SK-N-SH treated with all-trans-retinoic acid at 6 μM for 48 hours (cell line): ENCODE measurements at regions not wholly inside any gene's neighbourhood (a gene's known extent, or its start where the extent isn't known, plus 50 kb on each side); places are given as distances from the start of the nearest gene placed in this dataset.

Experiments
- ATAC-seq: fragments of 200-7000 bp; cut with Tn5 transposase; 3 replicates; pipeline ENCODE4 v1.9.1; 2020; ENCODE audit warnings: mild to moderate bottlenecking, moderate library complexity
- ARNTL ChIP-seq: fragments of 450-650 bp; formaldehyde crosslinking; IDR thresholded peaks from 2 replicates; pipeline ENCODE4 v1.5.0; 2020; ENCODE audit warnings: low read depth, mild to moderate bottlenecking, moderate library complexity, borderline replicate concordance
- BACH2 ChIP-seq: fragments of 250-450 bp; sonication (Bioruptor Pico); IDR thresholded peaks from 2 replicates; pipeline ENCODE4 v1.9.0; 2021; ENCODE audit warnings: mild to moderate bottlenecking, borderline replicate concordance
- CREB5 ChIP-seq: fragments of 250-450 bp; sonication (Bioruptor Pico); IDR thresholded peaks from 2 replicates; pipeline ENCODE4 v1.5.1; 2020; ENCODE audit warnings: low read depth, mild to moderate bottlenecking, moderate library complexity
- CSDC2 ChIP-seq: fragments of 250-450 bp; sonication (Bioruptor Pico); IDR thresholded peaks from 2 replicates; pipeline ENCODE4 v1.5.0; 2020; ENCODE audit warnings: mild to moderate bottlenecking, moderate library complexity
- ESRRG ChIP-seq: fragments of 250-450 bp; sonication (Bioruptor Pico); IDR thresholded peaks from 2 replicates; pipeline ENCODE4 v1.6.1; 2021; ENCODE audit warnings: mild to moderate bottlenecking
- GLIS3 ChIP-seq: fragments of 250-450 bp; sonication (Bioruptor Pico); IDR thresholded peaks from 2 replicates; pipeline ENCODE4 v1.5.0; 2020; ENCODE audit warnings: mild to moderate bottlenecking, moderate library complexity
- ISL1 ChIP-seq: fragments of 250-450 bp; sonication (Bioruptor Pico); IDR thresholded peaks from 2 replicates; pipeline ENCODE4 v2.1.2; 2022; ENCODE audit warnings: mild to moderate bottlenecking, moderate library complexity
- POU6F1 ChIP-seq: fragments of 250-450 bp; sonication (Bioruptor Pico); IDR thresholded peaks from 2 replicates; pipeline ENCODE4 v1.8.0; 2021; ENCODE audit warnings: low read depth, mild to moderate bottlenecking, moderate library complexity, borderline replicate concordance
- PPARA ChIP-seq: fragments of 250-450 bp; sonication (Bioruptor Pico); IDR thresholded peaks from 2 replicates; pipeline ENCODE4 v1.5.0; 2020; ENCODE audit warnings: mild to moderate bottlenecking, borderline replicate concordance
- RARB ChIP-seq: fragments of 250-450 bp; sonication (Bioruptor Pico); IDR thresholded peaks from 2 replicates; pipeline ENCODE4 v1.8.0; 2021; ENCODE audit warnings: mild to moderate bottlenecking, moderate library complexity
- SNAI2 ChIP-seq: fragments of 250-450 bp; sonication (Bioruptor Pico); IDR thresholded peaks from 2 replicates; pipeline ENCODE4 v1.5.0; 2020; ENCODE audit warnings: mild to moderate bottlenecking, moderate library complexity
- TCF4 ChIP-seq: fragments of 250-450 bp; sonication (Bioruptor Pico); IDR thresholded peaks from 2 replicates; pipeline ENCODE4 v1.8.0; 2021; ENCODE audit warnings: mild to moderate bottlenecking, moderate library complexity, borderline replicate concordance
- TOX ChIP-seq: fragments of 250-450 bp; sonication (Bioruptor Pico); IDR thresholded peaks from 2 replicates; pipeline ENCODE4 v1.8.0; 2021; ENCODE audit warnings: mild to moderate bottlenecking, moderate library complexity, borderline replicate concordance
- TSHZ2 ChIP-seq: fragments of 250-450 bp; sonication (Bioruptor Pico); IDR thresholded peaks from 2 replicates; pipeline ENCODE4 v1.5.0; 2020; ENCODE audit warnings: mild to moderate bottlenecking, moderate library complexity
- ZC3H10 ChIP-seq: fragments of 250-450 bp; sonication (Bioruptor Pico); IDR thresholded peaks from 2 replicates; pipeline ENCODE4 v1.5.1; 2021; ENCODE audit warnings: mild to moderate bottlenecking, moderate library complexity
- ZFP3 ChIP-seq: fragments of 250-450 bp; sonication (Bioruptor Pico); IDR thresholded peaks from 2 replicates; pipeline ENCODE4 v1.5.0; 2020; ENCODE audit warnings: mild to moderate bottlenecking, moderate library complexity
- ZFP30 ChIP-seq: fragments of 450-650 bp; formaldehyde crosslinking; IDR thresholded peaks from 2 replicates; pipeline ENCODE4 v1.5.0; 2022; ENCODE audit warnings: mild to moderate bottlenecking, moderate library complexity
- ZNF565 ChIP-seq: fragments of 450-650 bp; formaldehyde crosslinking; conservative IDR thresholded peaks from 2 replicates; pipeline ENCODE4 v1.5.0; 2020; ENCODE audit warnings: low read depth, mild to moderate bottlenecking, moderate library complexity
- ZNF70 ChIP-seq: fragments of 450-650 bp; formaldehyde crosslinking; IDR thresholded peaks from 2 replicates; pipeline ENCODE4 v1.5.0; 2020; ENCODE audit warnings: mild to moderate bottlenecking, moderate library complexity
- ZNF8 ChIP-seq: fragments of 450-650 bp; formaldehyde crosslinking; IDR thresholded peaks from 2 replicates; pipeline ENCODE4 v1.5.0; 2020; ENCODE audit warnings: mild to moderate bottlenecking, moderate library complexity
- TF ChIP-seq, protein P1 (sequence below): fragments of 250-450 bp; sonication (Bioruptor Pico); IDR thresholded peaks from 2 replicates; pipeline ENCODE4 v1.8.0; 2020; ENCODE audit warnings: mild to moderate bottlenecking, moderate library complexity, borderline replicate concordance

- TF ChIP-seq, protein P1, sequence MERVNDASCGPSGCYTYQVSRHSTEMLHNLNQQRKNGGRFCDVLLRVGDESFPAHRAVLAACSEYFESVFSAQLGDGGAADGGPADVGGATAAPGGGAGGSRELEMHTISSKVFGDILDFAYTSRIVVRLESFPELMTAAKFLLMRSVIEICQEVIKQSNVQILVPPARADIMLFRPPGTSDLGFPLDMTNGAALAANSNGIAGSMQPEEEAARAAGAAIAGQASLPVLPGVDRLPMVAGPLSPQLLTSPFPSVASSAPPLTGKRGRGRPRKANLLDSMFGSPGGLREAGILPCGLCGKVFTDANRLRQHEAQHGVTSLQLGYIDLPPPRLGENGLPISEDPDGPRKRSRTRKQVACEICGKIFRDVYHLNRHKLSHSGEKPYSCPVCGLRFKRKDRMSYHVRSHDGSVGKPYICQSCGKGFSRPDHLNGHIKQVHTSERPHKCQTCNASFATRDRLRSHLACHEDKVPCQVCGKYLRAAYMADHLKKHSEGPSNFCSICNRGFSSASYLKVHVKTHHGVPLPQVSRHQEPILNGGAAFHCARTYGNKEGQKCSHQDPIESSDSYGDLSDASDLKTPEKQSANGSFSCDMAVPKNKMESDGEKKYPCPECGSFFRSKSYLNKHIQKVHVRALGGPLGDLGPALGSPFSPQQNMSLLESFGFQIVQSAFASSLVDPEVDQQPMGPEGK (CRISPR knock-in tag) = no peak
- TF ChIP-seq ZFP3 (CRISPR knock-in tag) (no peak), ESRRG (CRISPR knock-in tag) (no peak), SNAI2 (no peak), ZC3H10 (CRISPR knock-in tag) (no peak), BACH2 (CRISPR knock-in tag) (no peak), CREB5 (CRISPR knock-in tag) (no peak), TOX (CRISPR knock-in tag) (no peak), RARB (CRISPR knock-in tag) (no peak)
Observed at GRCh38 chr13:47188802-47189201, 291.9 kb upstream of the HTR2A start (continued).

GRCh38 chr13:47186471-47186870 is 289.6 kb upstream of the HTR2A start:
- TF ChIP-seq POU6F1 (CRISPR knock-in tag) (no peak), ZNF565 (CRISPR knock-in tag) (no peak), RARB (CRISPR knock-in tag) (no peak), TSHZ2 (CRISPR knock-in tag) (no peak), CSDC2 (CRISPR knock-in tag) (no peak), SNAI2 (no peak), PPARA (CRISPR knock-in tag) (no peak), TCF4 (no peak), ISL1 (no peak), ZFP30 (no peak), ZFP3 (CRISPR knock-in tag) (no peak), ZNF8 (CRISPR knock-in tag) (no peak), ESRRG (CRISPR knock-in tag) (no peak), GLIS3 (no peak), CREB5 (CRISPR knock-in tag) (no peak), ZNF70 (CRISPR knock-in tag) (no peak)
- ATAC-seq = no peak

DNA sequence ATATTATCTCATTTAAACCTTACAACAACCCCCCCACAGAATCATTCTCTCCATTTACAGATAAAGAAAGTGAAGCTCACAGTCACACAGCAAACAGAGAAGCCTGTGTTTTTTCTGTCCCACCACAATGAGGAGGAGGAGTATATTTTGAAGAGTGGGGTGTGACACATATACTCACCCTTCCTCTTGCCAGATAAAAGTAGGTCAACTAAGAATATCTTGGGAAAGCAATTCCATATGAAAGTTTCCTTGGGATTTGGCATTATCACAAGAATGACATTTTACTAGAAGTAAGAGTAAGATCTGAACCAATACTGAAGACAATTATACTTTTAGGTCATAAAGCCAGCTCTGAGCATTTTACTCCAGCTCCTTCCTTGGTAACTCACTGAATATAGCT is 287.5 kb upstream of the HTR2A start:
- ATAC-seq = no peak
- TF ChIP-seq ZFP30 = no peak
- no peak for TF ChIP-seq ZNF565 (CRISPR knock-in tag)
- no peak for TF ChIP-seq ESRRG (CRISPR knock-in tag)
- TF ChIP-seq POU6F1 (CRISPR knock-in tag) = no peak
- no peak for TF ChIP-seq ZNF70 (CRISPR knock-in tag)
- no peak for TF ChIP-seq ARNTL
- no peak for TF ChIP-seq ISL1
- TF ChIP-seq, all 23 proteins: peak for 0
